K562 (cell line): ENCODE measurements at regions not wholly inside any gene's neighbourhood (a gene's known extent, or its start where the extent isn't known, plus 50 kb on each side); places are given as distances from the start of the nearest gene placed in this dataset.

ENCODE experiments used
- ATAC-seq: fragments of 200-7000 bp; cut with Tn5 transposase; 3 replicates; pipeline ENCODE4 v1.9.1; 2020; ENCODE audit warnings: moderate library complexity
- BruUV-seq: library from RNA; stranded (reverse); fragments of 400-500 nt; replicated peaks from 2 replicates; lab custom pipeline; 2021; lab: Mats Ljungman, UMichigan
- CTCF ChIA-PET: fragments of 300-600 bp; formaldehyde crosslinking; extraction: SDS; loops from one replicate; lab custom pipeline; 2021; ENCODE audit warnings: low intra/inter-chr PET ratio; lab: Yijun Ruan, JAX
- POLR2A ChIA-PET: fragments of 300-600, 350-650 bp; sonication (Branson Sonifier 250); formaldehyde crosslinking; extraction: SDS; loops from one replicate; lab custom pipeline; 2021; ENCODE audit warnings: antibody characterized with exemption, inconsistent platforms; lab: Yijun Ruan, JAX
- DNase-seq, 4 experiments: peaks; one replicate each; pipeline versions ENCODE4 v3.0.0 to v3.0.0-alpha.2; 2011 to 2018; ENCODE audit warnings: low spot score in 3 of 4, mixed read lengths in 3 of 4; ENCODE audit errors: extremely low read depth in 1 of 4
- FAIRE-seq: peaks from 2 replicates; lab custom pipeline; 2011; peaks lifted over from hg19 to GRCh38; lab: Jason Lieb, UNC
- H2AFZ ChIP-seq: 2 replicates; pipeline ENCODE4 v1.6.0; 2011; ENCODE audit warnings: low read depth, low read length, control low read depth, inconsistent platforms
- H3K27ac ChIP-seq: fragments of 200-600 bp; 3 replicates; pipeline ENCODE4 v1.8.0; 2011; ENCODE audit warnings: low read depth, mild to moderate bottlenecking, control low read depth, inconsistent platforms, low read length, moderate library complexity, mixed read lengths; ENCODE audit errors: extremely low read depth
- H3K27me3 ChIP-seq, 2 experiments: fragments of 300-600 bp in 1 of 2; 2 replicates in 1 of 2; 3 replicates in 1 of 2; pipeline versions ENCODE4 v1.6.0 to v1.8.0; 2011; ENCODE audit warnings: inconsistent platforms in 2 of 2, low read length in 2 of 2, mild to moderate bottlenecking in 1 of 2, mixed read lengths in 1 of 2, moderate library complexity in 1 of 2; ENCODE audit not compliant: control insufficient read depth in 2 of 2, insufficient read depth in 2 of 2
- H3K36me3 ChIP-seq: fragments of 300-600 bp; 3 replicates; pipeline ENCODE4 v1.8.0; 2011; ENCODE audit warnings: mild to moderate bottlenecking, low read length, inconsistent platforms; ENCODE audit not compliant: control insufficient read depth, insufficient read depth
- H3K4me1 ChIP-seq, 2 experiments: fragments of 200-600 bp in 1 of 2; replicated peaks in 1 of 2; 2 replicates in 1 of 2; 3 replicates in 1 of 2; pipeline versions ENCODE4 v1.5.1 to v1.8.0; 2011; ENCODE audit warnings: inconsistent platforms in 2 of 2, low read length in 2 of 2, mild to moderate bottlenecking in 1 of 2, mixed read lengths in 1 of 2, moderate library complexity in 1 of 2; ENCODE audit not compliant: control insufficient read depth in 2 of 2, insufficient read depth in 2 of 2
- H3K4me2 ChIP-seq: 2 replicates; pipeline ENCODE4 v1.6.1; 2011; ENCODE audit warnings: low read length, control low read depth, inconsistent platforms, mixed read lengths; ENCODE audit not compliant: insufficient read depth
- H3K4me3 ChIP-seq: fragments of 200-600 bp; sonication (generic), shearing (Covaris generic); 2 replicates; pipeline ENCODE4 v1.5.1; 2016; ENCODE audit warnings: control low read depth, inconsistent platforms
- H3K79me2 ChIP-seq: fragments of 200-600 bp; 3 replicates; pipeline ENCODE4 v1.8.0; 2011; ENCODE audit warnings: low read length, inconsistent platforms; ENCODE audit not compliant: control insufficient read depth, insufficient read depth
- H3K9ac ChIP-seq, 2 experiments: 2 replicates each; pipeline versions ENCODE4 v1.6.0 to v1.6.1; 2011; ENCODE audit warnings: low read depth in 2 of 2, low read length in 2 of 2, control low read depth in 1 of 2, inconsistent platforms in 1 of 2, mild to moderate bottlenecking in 1 of 2, mixed read lengths in 1 of 2; ENCODE audit not compliant: insufficient read depth in 1 of 2
- H3K9me1 ChIP-seq: one replicate; pipeline ENCODE4 v1.6.0; 2011; ENCODE audit warnings: inconsistent platforms, mild to moderate bottlenecking, low read length, moderate library complexity; ENCODE audit not compliant: control insufficient read depth, insufficient read depth
- H3K9me3 ChIP-seq: replicated peaks from 2 replicates; pipeline ENCODE4 v1.5.1; 2011; ENCODE audit warnings: low read depth, low read length, inconsistent platforms; ENCODE audit not compliant: control insufficient read depth, insufficient read depth
- H4K20me1 ChIP-seq: replicated peaks from 2 replicates; pipeline ENCODE4 v1.6.1; 2011; ENCODE audit warnings: low read length, inconsistent platforms, mixed read lengths; ENCODE audit not compliant: control insufficient read depth, insufficient read depth
- ESRRB ChIP-seq: fragments of 250-450 bp; sonication (Bioruptor Pico); IDR thresholded peaks from 2 replicates; pipeline ENCODE4 v1.5.0; 2020; ENCODE audit warnings: mild to moderate bottlenecking, moderate library complexity, borderline replicate concordance
- ILF3 ChIP-seq: fragments of 450-650 bp; IDR thresholded peaks from 2 replicates; pipeline ENCODE4 v1.6.1; 2018; ENCODE audit warnings: antibody characterized with exemption, mild to moderate bottlenecking, moderate library complexity, borderline replicate concordance
- SAFB2 ChIP-seq: fragments of 200-400 bp; formaldehyde crosslinking; IDR thresholded peaks from 2 replicates; pipeline ENCODE4 v1.6.1; 2018; ENCODE audit warnings: borderline replicate concordance, low read length, low read depth, moderate library complexity; ENCODE audit not compliant: severe bottlenecking
- ZNF384 ChIP-seq: IDR thresholded peaks from 2 replicates; pipeline ENCODE4 v1.6.1; 2012; ENCODE audit warnings: low read depth, low read length, improper control_type of control experiment
- WGBS: fragments of 100-300 bp; shearing (Covaris generic); methylation state at CpG from one replicate; pipeline ENCODE4 v1.1.6; 2016; ENCODE audit warnings: low coverage, mixed read lengths; ENCODE audit not compliant: insufficient coverage; ENCODE audit errors: missing lambda C conversion rate; 5-methylcytosine and 5-hydroxymethylcytosine counted together
- in situ Hi-C: fragments of 300-500 bp; cut with MboI; formaldehyde crosslinking; loops from 4 replicates; pipeline ENCODE4 v1.15.0; 2018; ENCODE audit warnings: inconsistent platforms, mixed read lengths
- intact Hi-C: fragments of 100-400 bp; cut with micrococcal nuclease; formaldehyde crosslinking; loops from 2 replicates; pipeline ENCODE4 v1.14.2; 2022
- TF ChIP-seq, protein P1 (sequence below): fragments of 250-450 bp; sonication (Bioruptor Pico); IDR thresholded peaks from 2 replicates; pipeline ENCODE4 v1.4.0; 2020; ENCODE audit warnings: mild to moderate bottlenecking

DNA sequence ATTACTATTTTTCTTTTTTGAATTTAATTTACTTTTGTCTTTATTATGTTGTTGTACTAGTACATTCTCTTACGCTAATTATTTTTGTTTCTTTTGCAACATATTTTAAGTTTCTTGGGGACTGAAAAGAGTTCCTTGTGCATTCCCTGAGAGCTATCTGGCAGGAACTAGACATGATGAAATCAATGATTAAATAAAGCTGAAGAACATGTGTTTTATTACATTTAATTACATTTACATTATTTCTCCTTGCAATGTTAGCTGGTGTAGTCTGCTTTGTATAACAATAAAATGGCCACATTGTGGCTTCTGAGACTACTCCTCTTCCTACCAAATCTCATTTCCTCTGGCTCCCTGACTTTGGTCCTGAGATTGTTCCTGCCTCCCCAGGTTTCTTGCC lies 244.9 kb downstream of the NDFIP2 start:
- TF ChIP-seq ESRRB (no peak), SAFB2 (no peak), ILF3 (no peak), ZNF384 (no peak)
- TF ChIP-seq, protein P1, sequence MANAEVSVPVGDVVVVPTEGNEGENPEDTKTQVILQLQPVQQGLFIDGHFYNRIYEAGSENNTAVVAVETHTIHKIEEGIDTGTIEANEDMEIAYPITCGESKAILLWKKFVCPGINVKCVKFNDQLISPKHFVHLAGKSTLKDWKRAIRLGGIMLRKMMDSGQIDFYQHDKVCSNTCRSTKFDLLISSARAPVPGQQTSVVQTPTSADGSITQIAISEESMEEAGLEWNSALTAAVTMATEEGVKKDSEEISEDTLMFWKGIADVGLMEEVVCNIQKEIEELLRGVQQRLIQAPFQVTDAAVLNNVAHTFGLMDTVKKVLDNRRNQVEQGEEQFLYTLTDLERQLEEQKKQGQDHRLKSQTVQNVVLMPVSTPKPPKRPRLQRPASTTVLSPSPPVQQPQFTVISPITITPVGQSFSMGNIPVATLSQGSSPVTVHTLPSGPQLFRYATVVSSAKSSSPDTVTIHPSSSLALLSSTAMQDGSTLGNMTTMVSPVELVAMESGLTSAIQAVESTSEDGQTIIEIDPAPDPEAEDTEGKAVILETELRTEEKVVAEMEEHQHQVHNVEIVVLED, result no peak
- H3K4me2 ChIP-seq, result no peak overlapping the region
- ChIA-PET POLR2A (no interaction called here), CTCF (no interaction called here)
- H3K4me3 ChIP-seq, result no peak overlapping the region
- FAIRE-seq, result no peak
- no peaks in the 10 kb centered on the region for H3K4me1 ChIP-seq
- intact Hi-C loops (no loop called here), in situ Hi-C loops (no loop called here)
- BruUV-seq, result no TSS peak
- H4K20me1 ChIP-seq, result no peaks in the 10 kb centered on the region
- no peak for DNase-seq
- no peaks in the 10 kb centered on the region for H3K27me3 ChIP-seq
- 0% methylated on average over 1 of the region's 1 CpG for WGBS
- H3K36me3 ChIP-seq, result no peaks in the 10 kb centered on the region
- H3K9me1 ChIP-seq, result no peaks in the 10 kb centered on the region
- H3K9me3 ChIP-seq, result no peaks in the 10 kb centered on the region
- no peak overlapping the region for H2AFZ ChIP-seq
- H3K27ac ChIP-seq, result no peak overlapping the region
- ATAC-seq, result no peak
- no peak overlapping the region for H3K9ac ChIP-seq
- H3K79me2 ChIP-seq, result no peaks in the 10 kb centered on the region
